ENCODE measurements at regions not wholly inside any gene's neighbourhood (a gene's known extent, or its start where the extent isn't known, plus 50 kb on each side); places are given as distances from the start of the nearest gene placed in this dataset.

DNA sequence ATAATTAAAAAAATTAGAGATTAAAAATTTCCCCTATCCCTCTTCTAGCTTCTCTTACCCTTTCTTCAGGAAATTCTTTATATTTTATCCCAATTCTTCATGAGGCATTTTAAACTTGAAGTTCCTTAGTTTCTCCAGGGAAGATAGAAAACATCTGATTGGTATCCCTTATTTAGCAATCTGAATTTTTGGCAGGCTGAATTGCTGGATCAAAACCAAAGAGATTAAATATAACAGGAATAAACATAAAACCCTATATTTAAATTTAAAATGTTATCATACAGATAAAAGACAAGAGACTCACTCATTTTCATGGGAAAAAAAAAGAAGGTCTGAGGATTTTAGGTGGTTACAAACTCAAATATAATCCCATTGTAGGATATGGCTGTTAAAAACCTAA, 204.2 kb downstream of the CHRM3 start:
- no peak overlapping the region for H3K27ac ChIP-seq

DNA sequence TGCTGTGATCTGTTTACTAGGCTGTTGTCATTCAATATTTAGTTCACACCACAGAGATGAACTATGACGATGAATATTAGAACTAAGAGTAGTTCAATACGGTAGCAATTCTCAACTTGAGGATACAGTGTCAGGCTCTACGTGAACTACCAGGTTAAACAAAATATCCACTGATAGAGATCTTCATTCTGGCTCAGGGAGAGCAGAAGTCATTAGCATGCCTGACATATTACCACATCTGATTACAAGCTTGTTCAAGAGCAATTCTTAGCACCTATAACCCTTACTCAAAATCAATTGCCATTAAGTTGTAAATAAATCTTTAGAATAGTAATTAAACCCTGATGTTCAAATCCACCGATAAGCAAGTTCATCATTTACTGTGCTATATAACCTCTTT, 207.2 kb downstream of the CHRM3 start:
- TF ChIP-seq, protein P1, sequence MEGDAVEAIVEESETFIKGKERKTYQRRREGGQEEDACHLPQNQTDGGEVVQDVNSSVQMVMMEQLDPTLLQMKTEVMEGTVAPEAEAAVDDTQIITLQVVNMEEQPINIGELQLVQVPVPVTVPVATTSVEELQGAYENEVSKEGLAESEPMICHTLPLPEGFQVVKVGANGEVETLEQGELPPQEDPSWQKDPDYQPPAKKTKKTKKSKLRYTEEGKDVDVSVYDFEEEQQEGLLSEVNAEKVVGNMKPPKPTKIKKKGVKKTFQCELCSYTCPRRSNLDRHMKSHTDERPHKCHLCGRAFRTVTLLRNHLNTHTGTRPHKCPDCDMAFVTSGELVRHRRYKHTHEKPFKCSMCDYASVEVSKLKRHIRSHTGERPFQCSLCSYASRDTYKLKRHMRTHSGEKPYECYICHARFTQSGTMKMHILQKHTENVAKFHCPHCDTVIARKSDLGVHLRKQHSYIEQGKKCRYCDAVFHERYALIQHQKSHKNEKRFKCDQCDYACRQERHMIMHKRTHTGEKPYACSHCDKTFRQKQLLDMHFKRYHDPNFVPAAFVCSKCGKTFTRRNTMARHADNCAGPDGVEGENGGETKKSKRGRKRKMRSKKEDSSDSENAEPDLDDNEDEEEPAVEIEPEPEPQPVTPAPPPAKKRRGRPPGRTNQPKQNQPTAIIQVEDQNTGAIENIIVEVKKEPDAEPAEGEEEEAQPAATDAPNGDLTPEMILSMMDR (IDR thresholded peaks at IDR 0.05), result no peak
- H3K9me3 ChIP-seq (ENCODE audit: control insufficient read depth, low read length), result no peaks in the 10 kb centered on the region

More for the DNA sequence above, 204.2 kb downstream of the CHRM3 start:
- no peaks in the 10 kb centered on the region for H3K36me3 ChIP-seq (ENCODE audit: control insufficient read depth, insufficient read depth, low read length)
- TF ChIP-seq, protein P1 (IDR thresholded peaks at IDR 0.05), result no peak
- H3K4me3 ChIP-seq (ENCODE audit: low read depth, low read length), result no peak overlapping the region
- no peak overlapping the region for H2AFZ ChIP-seq
- H3K9me3 ChIP-seq (ENCODE audit: control insufficient read depth, low read length), result no peaks in the 10 kb centered on the region
- no peak overlapping the region for H3K9ac ChIP-seq
- no peaks in the 10 kb centered on the region for H3K4me1 ChIP-seq
- H3K27me3 ChIP-seq (ENCODE audit: control insufficient read depth, insufficient read depth, low read length), result no peaks in the 10 kb centered on the region
- H3K4me2 ChIP-seq (ENCODE audit: low read length), result no peak overlapping the region
- no peaks in the 10 kb centered on the region for H3K79me2 ChIP-seq

DNA sequence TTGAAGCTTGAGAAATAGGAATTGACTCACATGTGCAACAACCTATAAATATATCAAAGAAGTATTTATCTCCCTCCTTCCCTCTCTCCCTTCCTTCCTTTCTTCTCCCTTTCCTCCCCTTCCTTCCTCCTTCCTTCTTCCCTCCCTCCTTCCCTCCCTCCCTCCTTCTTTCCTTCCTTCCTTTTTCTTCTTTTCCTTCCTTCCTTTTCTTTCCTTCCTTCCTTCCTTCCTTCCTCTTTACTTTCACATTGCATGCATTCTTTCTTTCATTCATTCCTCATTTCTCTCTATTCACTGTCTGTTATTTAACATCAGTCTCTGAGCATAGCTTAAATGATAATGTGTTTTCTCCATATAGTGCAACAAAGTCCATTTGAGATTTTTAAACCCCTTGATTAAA, 214.2 kb downstream of the CHRM3 start:
- Histone ChIP-seq H3K9me3 (ENCODE audit: control insufficient read depth, low read length) (no peaks in the 10 kb centered on the region), H2AFZ (no peak overlapping the region), H3K79me2 (no peaks in the 10 kb centered on the region), H3K4me2 (ENCODE audit: low read length) (no peak overlapping the region), H3K27ac (no peak overlapping the region), H3K4me3 (ENCODE audit: low read depth, low read length) (no peak overlapping the region), H3K27me3 (ENCODE audit: control insufficient read depth, insufficient read depth, low read length) (no peaks in the 10 kb centered on the region), H3K36me3 (ENCODE audit: control insufficient read depth, insufficient read depth, low read length) (no peaks in the 10 kb centered on the region), H3K9ac (no peak overlapping the region), H3K4me1 (no peaks in the 10 kb centered on the region)
- TF ChIP-seq, protein P1 (IDR thresholded peaks at IDR 0.05), result no peak

More for the DNA sequence above, 207.2 kb downstream of the CHRM3 start:
- no peaks in the 10 kb centered on the region for H3K27me3 ChIP-seq (ENCODE audit: control insufficient read depth, insufficient read depth, low read length)
- H3K27ac ChIP-seq, result no peak overlapping the region
- no peak overlapping the region for H3K9ac ChIP-seq
- no peak overlapping the region for H3K4me2 ChIP-seq (ENCODE audit: low read length)
- no peak overlapping the region for H2AFZ ChIP-seq
- H3K36me3 ChIP-seq (ENCODE audit: control insufficient read depth, insufficient read depth, low read length), result no peaks in the 10 kb centered on the region
- no peaks in the 10 kb centered on the region for H3K4me1 ChIP-seq
- H3K79me2 ChIP-seq, result no peaks in the 10 kb centered on the region
- no peak overlapping the region for H3K4me3 ChIP-seq (ENCODE audit: low read depth, low read length)

DNA sequence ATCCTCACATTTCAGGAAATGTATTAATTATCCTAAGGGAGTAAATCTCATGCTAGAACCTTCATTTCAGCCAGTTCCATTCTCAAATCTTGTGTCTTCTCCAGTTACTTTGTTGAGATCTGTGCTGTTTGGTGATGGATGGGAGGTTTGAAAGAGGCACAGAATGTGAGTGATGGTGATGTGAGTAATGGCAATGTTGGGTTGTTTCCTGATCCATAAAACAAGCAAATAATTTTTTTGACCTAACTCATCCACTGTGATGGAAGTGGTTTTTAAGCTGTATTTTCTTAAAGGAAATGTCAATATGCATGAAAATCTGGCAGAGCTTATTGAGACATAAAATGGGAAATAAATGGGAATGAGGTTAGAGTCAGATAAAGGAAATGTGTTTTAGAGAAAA, 214.7 kb downstream of the CHRM3 start:
- no peaks in the 10 kb centered on the region for H3K79me2 ChIP-seq
- no peaks in the 10 kb centered on the region for H3K36me3 ChIP-seq (ENCODE audit: control insufficient read depth, insufficient read depth, low read length)
- H3K9me3 ChIP-seq (ENCODE audit: control insufficient read depth, low read length), result no peaks in the 10 kb centered on the region
- H3K4me2 ChIP-seq (ENCODE audit: low read length), result no peak overlapping the region
- H3K27me3 ChIP-seq (ENCODE audit: control insufficient read depth, insufficient read depth, low read length), result no peaks in the 10 kb centered on the region
- H3K9ac ChIP-seq, result no peak overlapping the region
- TF ChIP-seq, protein P1 (IDR thresholded peaks at IDR 0.05), result no peak
- H2AFZ ChIP-seq, result no peak overlapping the region
- H3K4me1 ChIP-seq, result no peaks in the 10 kb centered on the region
- H3K4me3 ChIP-seq (ENCODE audit: low read depth, low read length), result no peak overlapping the region
- H3K27ac ChIP-seq, result no peak overlapping the region

DNA sequence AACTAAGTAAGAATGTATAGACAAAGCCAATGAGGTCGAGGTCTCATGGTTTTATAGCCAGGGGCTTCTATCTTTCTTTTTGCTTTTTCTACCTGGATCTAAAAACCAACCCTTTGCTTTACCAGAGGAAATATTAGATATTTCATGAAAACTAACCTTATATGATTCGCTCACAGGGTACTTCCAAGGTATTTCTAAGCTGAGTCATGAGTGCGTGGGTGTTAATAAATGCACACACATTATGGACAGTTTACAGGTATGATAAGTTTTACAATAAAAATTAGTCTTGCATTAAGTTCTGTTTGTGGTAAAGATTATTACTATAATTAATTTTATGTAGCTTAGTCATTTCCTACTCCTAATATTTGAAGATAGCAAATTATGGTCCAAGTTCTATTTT, 217.2 kb downstream of the CHRM3 start:
- Histone ChIP-seq H3K4me3 (ENCODE audit: low read depth, low read length) (no peak overlapping the region), H3K27ac (no peak overlapping the region), H2AFZ (no peak overlapping the region), H3K9ac (no peak overlapping the region), H3K27me3 (ENCODE audit: control insufficient read depth, insufficient read depth, low read length) (no peaks in the 10 kb centered on the region), H3K4me2 (ENCODE audit: low read length) (no peak overlapping the region), H3K36me3 (ENCODE audit: control insufficient read depth, insufficient read depth, low read length) (no peaks in the 10 kb centered on the region), H3K79me2 (no peaks in the 10 kb centered on the region), H3K9me3 (ENCODE audit: control insufficient read depth, low read length) (no peaks in the 10 kb centered on the region), H3K4me1 (no peaks in the 10 kb centered on the region)
- TF ChIP-seq, protein P1 (IDR thresholded peaks at IDR 0.05), result no peak
